ENCODE measurements at regions not wholly inside any gene's neighbourhood (a gene's known extent, or its start where the extent isn't known, plus 50 kb on each side); places are given as distances from the start of the nearest gene placed in this dataset.

DNA sequence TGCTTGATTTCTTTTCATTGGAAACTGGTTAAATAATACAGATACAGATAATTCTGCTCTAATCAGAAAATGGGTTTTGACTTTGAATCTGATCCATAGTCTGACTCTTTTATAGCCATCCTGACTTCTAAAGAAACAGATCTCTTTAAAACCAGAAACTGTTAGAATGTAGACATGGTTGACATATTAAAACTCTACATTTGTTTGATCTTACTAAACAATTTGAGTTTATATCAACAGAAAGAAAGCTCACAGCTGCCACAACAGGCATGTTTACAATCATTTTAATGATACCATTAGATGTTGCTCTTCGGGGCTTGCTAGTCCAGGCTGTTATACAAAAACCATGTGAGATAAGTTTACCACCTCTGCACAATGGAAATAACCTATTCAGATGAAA lies 193.0 kb upstream of the SEMA3A start:
- no peak for ATAC-seq

DNA sequence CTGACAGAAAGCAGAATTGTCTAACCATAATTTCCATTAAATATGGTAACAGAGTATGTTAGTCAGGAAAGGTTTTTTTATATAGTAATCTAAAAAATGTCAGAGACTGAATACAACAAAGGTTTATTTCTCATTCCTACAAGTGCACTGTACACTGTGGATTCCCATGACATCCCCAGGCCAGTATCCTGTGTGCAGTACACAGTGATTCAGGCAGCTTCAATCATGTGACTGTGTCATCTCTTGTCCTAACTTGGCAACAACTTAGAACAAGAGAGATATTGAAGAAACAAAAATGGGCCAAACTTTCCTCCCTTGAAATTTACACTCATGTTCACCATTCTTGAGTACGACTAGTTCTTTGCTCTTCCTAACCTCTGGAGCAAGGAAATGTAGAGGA lies 189.8 kb upstream of the SEMA3A start:
- no peak for ATAC-seq

DNA sequence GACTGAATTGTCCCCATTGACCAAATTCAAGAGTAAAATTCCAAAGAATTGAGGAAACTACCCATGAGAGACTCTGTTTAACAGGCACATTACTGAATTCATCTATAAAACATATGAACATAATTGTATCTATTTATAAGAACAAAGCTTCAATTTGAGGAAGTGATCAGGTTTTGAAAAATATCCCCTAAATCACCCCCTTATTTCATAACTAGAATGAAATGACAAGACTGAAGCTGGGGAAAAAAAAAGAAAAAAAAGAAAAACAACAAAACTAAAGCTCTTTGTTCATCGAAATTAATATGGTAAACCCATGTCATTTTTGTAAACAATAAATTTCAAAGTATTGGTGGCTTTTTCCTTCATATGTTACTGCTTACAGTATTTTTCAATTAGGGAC lies 184.9 kb upstream of the SEMA3A start:
- ATAC-seq = no peak

DNA sequence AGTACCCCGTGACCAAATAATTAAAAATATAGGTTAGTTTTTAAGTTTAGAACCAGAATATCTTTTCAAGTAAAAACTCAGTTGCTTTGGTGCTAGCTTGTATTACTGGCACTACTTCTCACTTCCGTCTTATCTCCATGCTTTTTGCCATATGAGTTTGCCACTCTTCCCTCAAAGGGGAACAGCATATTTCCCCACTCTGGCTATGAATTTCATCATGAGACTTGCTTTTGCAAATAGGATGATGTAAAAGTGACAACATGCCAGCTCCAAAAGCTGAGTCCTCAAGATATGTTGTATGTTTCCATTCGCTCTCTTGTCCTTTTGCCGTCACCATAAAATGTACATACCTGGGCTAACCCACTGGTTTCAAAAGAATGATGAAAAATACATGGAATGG lies 178.1 kb upstream of the SEMA3A start:
- ATAC-seq = no peak

DNA sequence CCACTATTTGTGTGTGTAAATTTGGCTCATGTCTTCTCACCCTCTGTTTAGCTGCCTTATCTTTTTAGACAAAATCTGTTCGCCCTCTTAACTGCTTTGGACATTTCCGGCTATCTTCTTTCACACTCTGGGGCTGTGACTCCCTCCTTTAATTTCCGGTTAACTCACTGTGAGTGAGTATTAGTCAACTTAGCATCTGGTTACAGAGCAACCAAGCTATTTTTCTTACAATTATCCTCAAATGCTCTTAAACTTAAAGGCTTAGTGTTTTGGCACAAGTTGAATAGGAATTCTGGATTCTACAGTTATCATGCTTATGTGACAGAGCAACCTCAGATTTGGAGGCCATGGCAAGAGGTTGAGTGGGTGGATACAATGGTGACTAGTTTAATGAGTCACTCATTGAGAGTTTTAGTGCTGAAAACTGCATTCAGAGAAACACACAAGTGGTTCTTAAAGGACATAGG lies 177.6 kb upstream of the SEMA3A start:
- peak; percentile 64 for ATAC-seq

DNA sequence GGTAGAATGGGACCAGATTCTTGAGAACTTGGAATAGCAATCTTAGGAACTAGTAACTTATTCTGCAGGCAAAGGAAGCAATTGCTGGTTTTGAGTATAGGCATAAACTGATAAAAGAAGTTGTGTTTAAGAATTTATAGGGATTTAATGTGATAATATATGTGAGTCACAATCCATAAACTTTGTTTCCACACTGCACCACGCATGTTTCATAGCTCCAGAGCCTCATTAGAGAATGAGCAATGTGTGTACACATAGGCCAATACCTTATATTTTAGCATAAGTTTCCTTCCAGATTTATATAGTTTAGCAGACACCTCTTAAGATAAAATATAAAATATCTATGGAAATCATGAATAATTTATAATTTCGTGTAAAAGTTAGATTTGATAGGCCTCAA lies 175.5 kb upstream of the SEMA3A start:
- ATAC-seq = no peak

DNA sequence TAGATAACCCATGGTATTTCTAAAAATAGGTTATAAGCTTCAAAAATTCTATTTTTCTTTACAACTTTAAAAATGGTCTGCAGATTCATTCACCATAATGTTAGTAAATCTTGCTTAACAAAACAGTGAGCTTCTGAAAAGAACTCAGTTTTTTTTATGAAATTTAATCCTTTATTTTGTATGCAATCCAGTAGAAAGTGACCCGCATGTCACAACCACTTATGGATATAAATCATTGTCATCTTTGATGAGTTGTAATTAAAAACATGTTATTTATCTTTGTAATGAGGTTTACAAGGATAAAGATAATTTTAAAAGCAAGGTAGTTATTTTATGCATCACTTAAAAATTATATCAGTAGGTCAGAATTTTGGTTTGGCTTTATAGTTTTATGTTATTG lies 173.5 kb upstream of the SEMA3A start:
- ATAC-seq = no peak

DNA sequence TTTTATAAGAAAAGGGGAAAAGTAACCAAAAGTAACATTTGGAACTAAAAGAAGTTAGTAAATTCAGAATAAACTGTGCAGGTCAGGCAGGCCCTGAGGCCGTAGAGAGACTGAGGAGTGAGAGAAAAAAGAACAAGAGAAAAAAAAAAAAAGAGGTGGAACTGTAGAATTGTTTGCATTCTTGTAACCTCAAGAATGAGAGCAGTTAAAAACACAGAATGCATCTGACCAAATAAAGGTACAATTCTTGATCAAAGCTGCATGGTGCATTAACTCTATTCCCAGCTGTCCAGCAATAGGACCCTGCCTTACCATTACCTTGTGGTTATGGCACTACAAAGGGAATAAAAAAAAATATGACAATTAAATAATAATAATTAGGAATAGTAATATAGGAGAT lies 170.1 kb upstream of the SEMA3A start:
- ATAC-seq = no peak

DNA sequence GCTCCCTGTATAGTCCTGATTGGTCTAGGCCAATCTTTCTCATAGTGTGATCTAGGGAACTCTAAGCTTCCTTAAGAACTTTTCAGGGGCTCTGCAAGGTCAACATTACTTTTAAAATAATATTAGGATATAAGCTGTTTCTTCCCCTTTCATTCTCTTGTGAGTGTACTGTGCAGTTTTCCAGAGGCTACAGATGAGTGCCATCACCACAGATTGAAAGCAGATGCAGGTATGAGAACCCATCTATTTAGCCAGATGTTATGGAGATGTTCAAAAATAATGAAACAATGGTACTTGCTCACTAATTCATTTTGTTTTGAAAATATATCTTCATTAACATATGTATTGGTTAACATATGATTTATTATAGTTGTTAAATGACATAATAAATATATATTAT lies 169.2 kb upstream of the SEMA3A start:
- ATAC-seq = no peak

DNA sequence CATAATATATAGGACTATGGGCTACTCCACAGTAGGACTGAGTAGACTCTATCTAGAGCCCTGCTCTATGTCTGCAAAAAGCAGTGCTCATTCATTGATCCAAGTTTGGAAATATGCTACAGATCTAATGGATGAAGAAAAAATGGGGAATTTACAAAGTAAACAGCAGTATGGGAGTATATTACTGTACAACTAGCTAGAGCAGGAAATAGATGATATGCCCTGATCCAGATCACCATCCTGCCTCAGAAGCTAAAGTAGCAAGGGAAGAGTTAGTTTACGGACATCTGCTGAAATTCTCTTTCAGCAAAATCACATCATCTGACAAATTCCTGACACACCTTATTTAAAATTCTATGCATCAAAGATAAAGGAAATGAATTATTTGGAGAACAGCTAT lies 168.2 kb upstream of the SEMA3A start:
- ATAC-seq = no peak

DNA sequence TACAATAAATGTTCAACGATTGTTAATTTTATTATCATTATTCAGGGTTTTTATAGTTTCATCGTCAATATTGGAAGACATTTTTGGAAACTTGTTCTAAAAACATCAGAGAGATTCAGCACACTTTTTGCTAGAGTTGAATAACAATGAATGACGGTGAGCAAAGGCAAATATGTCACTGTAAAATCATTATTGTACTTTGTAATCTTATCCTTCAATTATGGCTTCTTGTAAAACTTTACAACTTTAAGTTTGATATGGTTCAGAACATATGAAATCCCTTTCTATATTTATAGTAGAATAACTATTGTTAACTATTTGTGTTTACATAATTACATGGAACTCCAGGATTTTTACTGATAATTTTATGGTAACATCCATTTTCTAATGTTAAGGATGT lies 167.8 kb upstream of the SEMA3A start:
- no peak for ATAC-seq

DNA sequence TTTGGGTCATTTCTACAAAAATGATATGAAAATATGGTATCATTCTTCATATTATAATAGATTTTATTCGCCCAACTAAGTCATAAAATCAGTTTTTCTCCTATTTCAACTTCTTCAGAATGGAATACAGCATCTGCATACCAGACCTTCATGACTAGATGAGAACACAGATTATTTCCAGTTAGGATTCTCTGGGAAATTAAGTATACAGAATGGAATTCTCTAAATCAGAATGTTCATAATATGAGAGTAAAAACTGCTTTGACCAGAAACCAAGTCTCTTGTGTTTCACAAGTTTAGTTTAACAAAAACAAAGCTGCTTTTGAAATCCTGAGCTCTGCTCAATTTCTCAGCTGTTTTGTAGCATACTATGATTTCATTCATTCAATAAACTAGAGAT lies 160.3 kb upstream of the SEMA3A start:
- no peak for ATAC-seq

DNA sequence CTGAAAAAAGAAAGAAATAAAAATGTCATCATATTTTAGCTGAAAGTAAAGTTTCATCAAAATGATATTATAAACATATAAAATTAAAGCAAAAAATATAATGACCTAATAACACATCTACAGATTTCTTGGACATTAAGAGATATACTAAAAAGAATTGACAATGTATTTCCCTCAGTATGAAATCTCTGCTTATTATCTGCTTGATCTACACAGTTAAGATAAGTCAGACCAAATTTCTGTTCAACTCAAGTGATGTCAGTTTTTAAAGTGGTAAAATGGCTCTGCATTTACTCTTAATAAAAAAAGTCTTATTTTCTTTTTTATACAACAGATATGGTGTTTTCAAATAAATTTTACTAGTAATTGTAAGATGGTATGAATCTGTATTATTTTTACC lies 159.4 kb upstream of the SEMA3A start:
- ATAC-seq = no peak

DNA sequence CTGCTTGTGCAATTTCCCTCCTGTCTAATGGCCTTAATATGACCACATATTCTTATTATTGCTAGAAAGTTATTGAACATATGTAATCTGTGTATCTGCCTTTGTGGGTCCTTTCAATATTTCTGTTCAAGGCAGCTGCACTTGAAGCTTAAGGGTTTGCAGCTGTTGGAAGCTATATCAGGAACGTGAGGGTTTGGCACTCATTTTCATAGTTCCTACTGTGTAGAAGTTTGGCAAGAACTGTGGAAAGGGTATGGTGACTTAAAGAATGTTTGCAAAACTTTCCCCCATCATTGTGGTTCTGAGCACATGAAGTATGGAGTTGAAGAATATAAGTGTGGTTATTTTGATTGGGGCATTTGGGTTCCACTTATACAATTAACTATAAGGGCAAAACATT lies 144.7 kb upstream of the SEMA3A start:
- ATAC-seq = no peak

DNA sequence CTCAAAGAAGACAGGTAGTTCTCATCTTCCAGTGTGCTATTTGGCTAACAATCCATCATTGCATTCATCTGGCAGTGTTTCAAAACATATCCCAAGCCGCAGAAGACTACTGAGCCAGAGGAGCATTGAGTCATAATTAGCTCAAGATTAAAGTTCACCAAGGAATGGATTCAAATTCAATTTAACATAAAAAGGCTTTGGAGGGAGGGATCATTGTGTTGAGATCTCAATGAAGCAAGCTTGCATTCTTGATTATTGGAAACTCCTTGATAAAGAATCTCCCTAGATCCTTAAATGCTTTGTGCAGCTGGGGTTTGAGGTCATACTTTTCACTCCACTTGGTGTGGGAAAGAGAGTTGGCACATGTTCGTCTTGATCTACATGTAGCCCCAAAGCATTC lies 142.8 kb upstream of the SEMA3A start:
- ATAC-seq = no peak

DNA sequence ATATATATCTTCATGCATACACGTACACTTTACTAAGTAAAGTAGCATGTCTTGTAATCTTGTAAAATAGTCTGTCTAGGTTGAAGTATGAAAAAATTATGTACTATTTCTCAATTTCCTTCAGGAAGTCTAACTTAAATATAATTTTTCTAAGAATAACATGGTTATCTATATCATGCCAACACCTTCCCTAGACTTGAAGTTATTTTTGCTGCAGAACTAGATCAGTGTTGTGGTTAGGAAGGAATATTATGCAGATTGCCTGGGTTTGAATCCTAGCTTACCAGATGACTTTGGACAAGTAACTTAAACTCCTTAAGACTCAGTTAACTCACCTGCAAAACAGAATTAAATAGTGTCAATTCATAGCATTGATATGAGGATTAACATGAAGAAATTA lies 142.2 kb upstream of the SEMA3A start:
- ATAC-seq = no peak

DNA sequence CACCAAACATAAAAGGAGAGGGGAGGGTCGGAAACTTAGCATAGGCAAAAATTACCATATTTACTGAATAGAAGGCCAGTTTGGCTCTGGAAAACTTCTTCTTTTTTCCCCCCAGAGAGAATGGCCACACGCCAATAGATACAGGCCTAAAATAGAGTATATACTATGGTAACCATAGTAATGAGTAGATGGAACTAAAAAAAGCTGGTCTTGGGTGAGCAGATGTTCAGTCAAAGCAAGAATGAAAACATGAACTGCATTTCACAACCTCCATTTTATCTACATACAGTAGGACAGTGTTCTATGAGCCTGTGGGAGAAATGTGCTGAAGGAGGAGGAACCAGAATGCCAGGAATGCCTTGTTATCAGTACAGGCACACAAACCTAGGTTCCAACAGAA lies 141.7 kb upstream of the SEMA3A start:
- no peak for ATAC-seq

DNA sequence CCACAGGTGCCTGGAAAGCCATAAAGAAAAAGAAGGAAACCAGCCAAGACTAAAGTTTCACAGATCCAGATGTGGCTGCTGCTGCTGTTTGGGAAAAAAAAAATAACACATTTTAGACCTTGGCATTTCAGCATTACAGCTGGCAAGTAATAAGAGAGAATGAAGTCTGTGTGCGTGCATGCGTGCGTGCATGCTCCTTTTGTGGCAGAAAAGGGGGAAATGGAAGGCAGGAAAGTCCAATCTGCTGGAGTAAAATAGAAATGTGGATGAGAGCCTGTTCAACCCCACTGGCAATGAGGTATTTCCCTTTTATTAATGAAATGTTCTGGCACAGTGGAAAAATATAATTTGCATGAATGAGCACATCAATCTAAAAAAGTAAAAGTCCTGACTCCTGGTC lies 137.0 kb upstream of the SEMA3A start:
- no peak for ATAC-seq

DNA sequence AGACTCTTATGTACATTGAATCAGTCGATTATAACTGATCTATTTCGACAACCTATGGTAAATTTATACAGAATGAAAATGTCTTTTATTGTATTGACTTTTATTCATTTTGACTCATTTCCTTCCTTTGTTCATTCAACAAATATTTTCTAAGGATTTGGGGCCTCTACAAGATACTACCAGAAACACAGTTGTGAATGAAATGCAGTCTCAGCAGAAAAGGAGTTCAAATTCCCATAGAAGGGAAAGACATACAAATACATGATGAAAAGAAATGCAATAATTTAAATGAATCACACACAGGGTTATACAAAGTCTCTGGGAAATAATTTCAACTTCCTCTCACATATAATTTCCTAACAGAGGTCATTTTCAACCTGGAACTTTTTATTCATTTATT lies 134.0 kb upstream of the SEMA3A start:
- no peak for ATAC-seq

DNA sequence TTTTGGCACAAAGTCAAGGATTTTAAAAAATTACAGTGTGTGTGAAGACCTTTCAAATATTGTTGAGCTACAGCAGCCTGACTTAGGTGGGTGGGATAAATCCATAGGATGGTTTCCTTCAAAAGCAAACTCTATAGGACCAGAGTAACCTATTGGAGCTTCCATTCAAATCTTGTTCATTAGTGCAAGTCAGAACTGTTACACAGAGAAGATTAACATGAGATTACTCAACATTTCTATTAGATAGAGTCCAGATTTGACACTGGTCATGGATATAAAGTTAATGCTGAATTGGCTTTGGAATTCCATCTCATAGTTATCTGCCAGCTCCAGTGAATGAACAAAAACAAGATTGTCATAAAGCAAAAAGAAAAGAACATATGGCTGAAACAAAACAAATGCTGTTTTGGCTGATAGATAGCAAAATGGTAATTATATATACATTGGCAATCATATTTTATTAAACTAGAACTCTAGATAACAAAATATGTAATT lies 129.6 kb upstream of the SEMA3A start:
- ATAC-seq = no peak

DNA sequence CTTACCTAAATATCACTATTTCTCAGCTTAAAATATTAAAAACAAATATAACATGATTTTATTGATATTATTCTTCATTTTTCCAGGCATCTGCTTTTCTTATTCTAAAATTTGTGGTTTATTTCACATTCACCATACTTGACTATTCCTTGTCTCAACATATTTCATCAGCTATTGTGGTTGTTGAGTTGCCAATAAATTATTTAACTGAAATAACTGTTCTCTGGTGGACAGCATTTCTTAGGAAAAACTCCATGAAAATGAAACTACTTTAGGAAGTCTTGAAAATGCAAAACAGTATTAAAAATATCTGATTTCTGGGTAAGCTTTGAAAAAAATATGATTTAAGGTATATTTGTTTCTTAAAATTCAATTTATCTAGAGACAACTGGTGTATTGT lies 122.9 kb upstream of the SEMA3A start:
- ATAC-seq = no peak

DNA sequence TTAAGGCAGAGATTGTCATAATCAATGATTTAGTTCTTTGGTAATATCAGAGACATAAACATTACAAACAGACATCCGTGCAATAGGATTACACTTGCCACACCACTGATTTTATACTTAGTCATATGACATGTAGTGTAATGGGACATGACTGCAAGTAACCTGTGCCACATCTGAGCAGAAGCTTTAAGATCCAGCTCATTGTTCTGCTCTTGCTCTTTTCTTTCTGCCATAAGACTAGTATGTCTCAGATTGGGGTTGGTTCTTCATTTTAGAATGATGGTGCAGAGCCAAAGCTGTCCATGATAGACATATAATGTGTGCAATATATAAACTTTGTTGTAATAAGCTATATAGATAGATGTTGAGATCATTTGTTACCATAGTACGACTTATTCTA lies 119.7 kb upstream of the SEMA3A start:
- ATAC-seq = no peak

DNA sequence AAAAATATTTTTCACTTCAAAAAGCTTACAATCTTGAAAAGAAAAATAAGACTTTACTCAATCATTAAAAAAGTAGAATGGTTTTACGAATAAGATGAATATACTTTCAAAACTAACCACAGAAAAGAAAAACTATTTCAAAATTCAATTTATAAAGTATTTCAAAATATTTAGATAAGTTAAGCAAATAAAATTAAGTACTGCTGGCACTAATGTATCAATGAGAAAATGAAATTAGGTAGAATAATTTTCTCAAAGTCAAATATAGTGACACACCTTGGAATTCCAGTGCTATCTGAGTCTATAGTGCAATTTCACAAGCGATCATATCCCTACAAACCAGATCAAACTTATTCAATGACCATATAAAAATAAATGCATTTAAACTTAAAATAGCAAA lies 109.8 kb upstream of the SEMA3A start:
- no peak for ATAC-seq

DNA sequence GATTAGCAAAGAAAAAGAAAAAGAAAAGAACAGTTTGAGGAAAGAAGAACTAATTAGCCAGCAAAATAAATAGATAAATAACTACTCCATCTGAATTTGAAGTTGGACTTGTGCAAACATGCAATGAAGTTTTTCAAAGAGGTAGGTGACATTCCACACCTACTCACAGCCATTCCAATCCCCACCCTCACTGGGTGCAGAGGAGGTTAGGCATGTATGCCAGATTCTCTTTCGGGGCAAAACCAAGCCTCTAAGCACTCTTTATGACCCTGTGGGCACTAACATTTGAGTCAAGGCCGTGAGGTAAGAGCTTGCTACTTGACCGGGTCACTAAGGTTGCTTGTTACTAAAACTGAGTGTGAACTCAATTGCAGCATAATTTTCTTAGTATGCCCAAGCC lies 108.4 kb upstream of the SEMA3A start:
- peak; percentile 62 for ATAC-seq

DNA sequence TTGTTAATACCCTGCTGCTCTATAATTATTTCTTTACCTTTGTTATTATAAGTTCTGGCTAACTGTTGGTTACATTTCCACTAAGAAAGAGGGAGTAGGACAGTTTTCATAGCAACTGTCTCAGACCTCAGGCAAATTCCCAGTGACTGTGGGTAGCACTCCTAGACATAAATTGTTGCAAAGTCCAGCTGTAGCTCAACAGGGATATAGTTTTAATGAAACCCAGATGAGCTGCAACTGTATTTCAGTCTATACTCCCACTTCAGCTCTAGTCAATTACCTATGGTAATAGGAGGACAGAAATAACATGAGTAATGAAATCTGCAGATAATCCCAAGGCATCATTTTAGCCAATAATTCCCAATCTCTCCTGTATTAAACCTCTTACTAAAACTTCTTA lies 103.0 kb upstream of the SEMA3A start:
- no peak for ATAC-seq
